Fibroblast of lung (primary cell): ENCODE measurements at regions not wholly inside any gene's neighbourhood (a gene's known extent, or its start where the extent isn't known, plus 50 kb on each side); places are given as distances from the start of the nearest gene placed in this dataset.

Experiments
- DNase-seq, 2 donors: peaks; one replicate each; pipeline versions ENCODE4 v3.0.0 to v3.0.0-alpha.2; 2010; ENCODE audit warnings: low read depth in 2 of 2
- H2AFZ ChIP-seq: 2 replicates; pipeline ENCODE4 v1.5.1; 2012; ENCODE audit warnings: low read length, control low read depth, inconsistent platforms
- H3K27ac ChIP-seq: 2 replicates; pipeline ENCODE4 v1.5.1; 2011; ENCODE audit warnings: low read length, control low read depth; ENCODE audit not compliant: insufficient read depth
- H3K27me3 ChIP-seq: 2 replicates; pipeline ENCODE4 v1.5.1; 2011; ENCODE audit warnings: mild to moderate bottlenecking, low read length; ENCODE audit not compliant: control insufficient read depth, insufficient read depth
- H3K36me3 ChIP-seq: 2 replicates; pipeline ENCODE4 v1.5.1; 2011; ENCODE audit warnings: low read length; ENCODE audit not compliant: control insufficient read depth, insufficient read depth
- H3K4me1 ChIP-seq: 2 replicates; pipeline ENCODE4 v1.5.1; 2011; ENCODE audit warnings: low read length; ENCODE audit not compliant: control insufficient read depth, insufficient read depth; ENCODE audit errors: extremely low read depth
- H3K4me2 ChIP-seq: 2 replicates; pipeline ENCODE4 v1.5.1; 2011; ENCODE audit warnings: low read length, control low read depth; ENCODE audit not compliant: insufficient read depth; ENCODE audit errors: extremely low read depth
- H3K4me3 ChIP-seq, 4 experiments: fragments of 200-600 bp in 1 of 4; sonication (generic) in 1 of 4; replicated peaks in 1 of 4; 2 replicates each; pipeline ENCODE4 v1.5.1; 2011 to 2016; ENCODE audit warnings: low read length in 4 of 4, low read depth in 3 of 4, mild to moderate bottlenecking in 3 of 4, control low read depth in 2 of 4, inconsistent platforms in 1 of 4, mixed read lengths in 1 of 4; ENCODE audit not compliant: insufficient read depth in 1 of 4; ENCODE audit errors: control extremely low read depth in 1 of 4
- H3K79me2 ChIP-seq: 2 replicates; pipeline ENCODE4 v1.5.1; 2012; ENCODE audit warnings: mild to moderate bottlenecking, low read length, inconsistent platforms; ENCODE audit not compliant: control insufficient read depth, insufficient read depth
- H3K9ac ChIP-seq: 2 replicates; pipeline ENCODE4 v1.5.1; 2011; ENCODE audit warnings: mild to moderate bottlenecking, low read length, control low read depth; ENCODE audit not compliant: insufficient read depth
- H3K9me3 ChIP-seq: 2 replicates; pipeline ENCODE4 v1.5.1; 2012; ENCODE audit warnings: low read depth, low read length; ENCODE audit not compliant: control insufficient read depth, insufficient read depth
- H4K20me1 ChIP-seq: 2 replicates; pipeline ENCODE4 v1.5.1; 2011; ENCODE audit warnings: low read length; ENCODE audit not compliant: control insufficient read depth, insufficient read depth; ENCODE audit errors: extremely low read depth
- CTCF ChIP-seq, 2 donors: IDR thresholded peaks in 1 of 2; conservative IDR thresholded peaks in 1 of 2; 1 replicate in 1 of 2; 2 replicates in 1 of 2; pipeline ENCODE4 v1.5.1; 2011 to 2012; ENCODE audit warnings: low read length in 2 of 2, control low read depth in 1 of 2, inconsistent platforms in 1 of 2, low read depth in 1 of 2, mild to moderate bottlenecking in 1 of 2
- EZH2 ChIP-seq: IDR thresholded peaks from 2 replicates; pipeline ENCODE4 v1.5.1; 2012; ENCODE audit warnings: low read length, control low read depth, mild to moderate bottlenecking; ENCODE audit errors: missing control alignments

GRCh38 chr4:147194604-147195003, 248.9 kb upstream of the TTC29 start:
- no peak overlapping the region for H3K27ac ChIP-seq
- no peak for TF ChIP-seq EZH2
- no peak for TF ChIP-seq CTCF (conservative IDR thresholded peaks at IDR 0.05 in 1 of 2, IDR thresholded peaks at IDR 0.05 in 1 of 2; ENCODE audit: low read depth in 1 of 2, low read length in 2 of 2)
- H4K20me1 ChIP-seq: no peaks in the 10 kb centered on the region
- no peaks in the 10 kb centered on the region for H3K9me3 ChIP-seq
- H3K4me1 ChIP-seq: peaks cover 4% of the 10 kb centered on the region
- H3K4me3 ChIP-seq: no peak overlapping the region
- H3K9ac ChIP-seq: no peak overlapping the region
- DNase-seq: no peak
- no peaks in the 10 kb centered on the region for H3K27me3 ChIP-seq
- peak overlapping the region; percentile 73 for H2AFZ ChIP-seq
- H3K79me2 ChIP-seq: no peaks in the 10 kb centered on the region
- no peaks in the 10 kb centered on the region for H3K36me3 ChIP-seq
- H3K4me2 ChIP-seq: no peak overlapping the region

GRCh38 chr4:147195386-147195785, 249.7 kb upstream of the TTC29 start:
- H3K27me3 ChIP-seq: no peaks in the 10 kb centered on the region
- peaks cover 4% of the 10 kb centered on the region for H3K4me1 ChIP-seq
- H3K9me3 ChIP-seq: no peaks in the 10 kb centered on the region
- DNase-seq: peak in 1 of 2 donors; percentile 73
- TF ChIP-seq CTCF (conservative IDR thresholded peaks at IDR 0.05 in 1 of 2, IDR thresholded peaks at IDR 0.05 in 1 of 2; ENCODE audit: low read depth in 1 of 2, low read length in 2 of 2): no peak
- TF ChIP-seq EZH2: no peak
- H4K20me1 ChIP-seq: no peaks in the 10 kb centered on the region
- no peak overlapping the region for H3K9ac ChIP-seq
- no peak overlapping the region for H3K4me3 ChIP-seq
- no peaks in the 10 kb centered on the region for H3K79me2 ChIP-seq
- no peak overlapping the region for H2AFZ ChIP-seq
- H3K4me2 ChIP-seq: no peak overlapping the region
- no peaks in the 10 kb centered on the region for H3K36me3 ChIP-seq
- no peak overlapping the region for H3K27ac ChIP-seq

GRCh38 chr4:147198411-147199051, 252.9 kb upstream of the TTC29 start:
- no peak overlapping the region for H3K4me3 ChIP-seq
- H3K9ac ChIP-seq: no peak overlapping the region
- no peaks in the 10 kb centered on the region for H4K20me1 ChIP-seq
- H3K4me2 ChIP-seq: no peak overlapping the region
- no peaks in the 10 kb centered on the region for H3K36me3 ChIP-seq
- no peak for TF ChIP-seq EZH2
- no peak for TF ChIP-seq CTCF (conservative IDR thresholded peaks at IDR 0.05 in 1 of 2, IDR thresholded peaks at IDR 0.05 in 1 of 2; ENCODE audit: low read depth in 1 of 2, low read length in 2 of 2)
- H3K27me3 ChIP-seq: no peaks in the 10 kb centered on the region
- no peaks in the 10 kb centered on the region for H3K9me3 ChIP-seq
- H2AFZ ChIP-seq: no peak overlapping the region
- no peak overlapping the region for H3K27ac ChIP-seq
- H3K79me2 ChIP-seq: no peaks in the 10 kb centered on the region
- DNase-seq: peak in 1 of 2 donors; percentile 71
- peaks cover 6% of the 10 kb centered on the region for H3K4me1 ChIP-seq
